ENCODE measurements at regions not wholly inside any gene's neighbourhood (a gene's known extent, or its start where the extent isn't known, plus 50 kb on each side); places are given as distances from the start of the nearest gene placed in this dataset.

GRCh38 chr2:189247276-189247675 is 67.7 kb upstream of the COL5A2 start:
- no peak for ATAC-seq
- H3K4me3 Mint-ChIP-seq: no peak overlapping the region
- H3K4me1 ChIP-seq (ENCODE audit: control insufficient read depth in 2 of 2, insufficient read depth in 2 of 2, low read length in 2 of 2): no peaks in the 10 kb centered on the region
- H3K27ac ChIP-seq (ENCODE audit: low read depth, low read length): no peak overlapping the region
- H3K4me1 Mint-ChIP-seq: peaks cover 0 to 1% (median 0%) of the 10 kb centered on the region in 7 donors
- H3K36me3 ChIP-seq (ENCODE audit: control insufficient read depth in 2 of 3, insufficient read depth in 3 of 3, low read length in 3 of 3): no peaks in the 10 kb centered on the region
- no peaks in the 10 kb centered on the region for H3K27me3 ChIP-seq (ENCODE audit: control insufficient read depth in 2 of 2, insufficient read depth in 2 of 2, low read length in 2 of 2)
- ChIA-PET CTCF (interaction anchor here (0.7 kb wide), 1 partner anchor 1317 kb away, joined by 3 read pairs; no protein-coding TSS in a partner anchor), POLR2A (no interaction called here)
- no peaks in the 10 kb centered on the region for H3K27me3 Mint-ChIP-seq
- DNase-seq: no peak
- H3K27ac Mint-ChIP-seq: peak overlapping the region in 1 of 9 donors; percentile 3
- H3K9me3 Mint-ChIP-seq: peaks cover 0 to 20% (median 15%) of the 10 kb centered on the region in 11 donors
- intact Hi-C loops (cut with micrococcal nuclease): no loop called here
- H3K9me3 ChIP-seq (ENCODE audit: control insufficient read depth in 2 of 3, low read length in 3 of 3): no peaks in the 10 kb centered on the region
- no peak overlapping the region for H3K4me3 ChIP-seq (ENCODE audit: low read length)
- H3K36me3 Mint-ChIP-seq: peaks cover 0 to 18% (median 14%) of the 10 kb centered on the region in 5 donors

- Mint-ChIP-seq H3K27me3 (no peaks in the 10 kb centered on the region), H3K4me3 (no peak overlapping the region)
- no peak for ATAC-seq
These were observed 68.6 kb upstream of the COL5A2 start for GRCh38 chr2:189248141-189248540.

GRCh38 chr2:189249171-189249570 is 69.6 kb upstream of the COL5A2 start:
- Histone ChIP-seq H3K4me1 (ENCODE audit: control insufficient read depth in 2 of 2, insufficient read depth in 2 of 2, low read length in 2 of 2) (no peaks in the 10 kb centered on the region), H3K27ac (ENCODE audit: low read depth, low read length) (no peak overlapping the region), H3K36me3 (ENCODE audit: control insufficient read depth in 2 of 3, insufficient read depth in 3 of 3, low read length in 3 of 3) (no peaks in the 10 kb centered on the region), H3K4me3 (ENCODE audit: low read length) (no peak overlapping the region), H3K9me3 (ENCODE audit: control insufficient read depth in 2 of 3, low read length in 3 of 3) (no peaks in the 10 kb centered on the region), H3K27me3 (ENCODE audit: control insufficient read depth in 2 of 2, insufficient read depth in 2 of 2, low read length in 2 of 2) (no peaks in the 10 kb centered on the region)
- CTCF ChIA-PET: no interaction called here
- ATAC-seq (no peak), DNase-seq (no peak)
- Mint-ChIP-seq H3K4me3 (no peak overlapping the region), H3K36me3 (peaks cover 0 to 7% (median 5%) of the 10 kb centered on the region in 5 donors), H3K27me3 (no peaks in the 10 kb centered on the region), H3K27ac (no peak overlapping the region), H3K4me1 (no peaks in the 10 kb centered on the region), H3K9me3 (peaks cover 0 to 7% (median 4%) of the 10 kb centered on the region in 11 donors)
- POLR2A ChIA-PET: no interaction called here
- intact Hi-C loops (cut with micrococcal nuclease): no loop called here

More at GRCh38 chr2:189248141-189248540, 68.6 kb upstream of the COL5A2 start:
- intact Hi-C loops (cut with micrococcal nuclease): no loop called here
- no peak overlapping the region for H3K27ac ChIP-seq (ENCODE audit: low read depth, low read length)
- no peak overlapping the region for H3K27ac Mint-ChIP-seq
- H3K4me1 ChIP-seq (ENCODE audit: control insufficient read depth in 2 of 2, insufficient read depth in 2 of 2, low read length in 2 of 2): no peaks in the 10 kb centered on the region
- no peaks in the 10 kb centered on the region for H3K9me3 ChIP-seq (ENCODE audit: control insufficient read depth in 2 of 3, low read length in 3 of 3)
- no peak for DNase-seq
- peaks cover 0 to 14% (median 11%) of the 10 kb centered on the region in 5 donors for H3K36me3 Mint-ChIP-seq
- CTCF ChIA-PET: interaction anchor here (0.7 kb wide), 1 partner anchor 1318 kb away, joined by 3 read pairs; no protein-coding TSS in a partner anchor
- POLR2A ChIA-PET: no interaction called here
- H3K4me3 ChIP-seq (ENCODE audit: low read length): no peak overlapping the region
- H3K9me3 Mint-ChIP-seq: peaks cover 0 to 14% (median 11%) of the 10 kb centered on the region in 11 donors
- no peaks in the 10 kb centered on the region for H3K27me3 ChIP-seq (ENCODE audit: control insufficient read depth in 2 of 2, insufficient read depth in 2 of 2, low read length in 2 of 2)
- H3K36me3 ChIP-seq (ENCODE audit: control insufficient read depth in 2 of 3, insufficient read depth in 3 of 3, low read length in 3 of 3): no peaks in the 10 kb centered on the region
- H3K4me1 Mint-ChIP-seq: no peaks in the 10 kb centered on the region

- intact Hi-C loops (cut with micrococcal nuclease): no loop called here
- H3K4me1 Mint-ChIP-seq: no peaks in the 10 kb centered on the region
- H3K4me3 Mint-ChIP-seq: no peak overlapping the region
- no peak overlapping the region for H3K27ac ChIP-seq (ENCODE audit: low read depth, low read length)
- H3K36me3 ChIP-seq (ENCODE audit: control insufficient read depth in 2 of 3, insufficient read depth in 3 of 3, low read length in 3 of 3): no peaks in the 10 kb centered on the region
- POLR2A ChIA-PET: no interaction called here
- H3K27me3 Mint-ChIP-seq: no peaks in the 10 kb centered on the region
- no peak for DNase-seq
- no peaks in the 10 kb centered on the region for H3K4me1 ChIP-seq (ENCODE audit: control insufficient read depth in 2 of 2, insufficient read depth in 2 of 2, low read length in 2 of 2)
- CTCF ChIA-PET: no interaction called here
- H3K27ac Mint-ChIP-seq: no peak overlapping the region
- no peak for ATAC-seq
- H3K4me3 ChIP-seq (ENCODE audit: low read length): no peak overlapping the region
- no peaks in the 10 kb centered on the region for H3K36me3 Mint-ChIP-seq
- H3K9me3 ChIP-seq (ENCODE audit: control insufficient read depth in 2 of 3, low read length in 3 of 3): no peaks in the 10 kb centered on the region
- no peaks in the 10 kb centered on the region for H3K9me3 Mint-ChIP-seq
- no peaks in the 10 kb centered on the region for H3K27me3 ChIP-seq (ENCODE audit: control insufficient read depth in 2 of 2, insufficient read depth in 2 of 2, low read length in 2 of 2)
These were observed 70.3 kb upstream of the COL5A2 start for GRCh38 chr2:189249901-189250300.

GRCh38 chr2:189252991-189253675 is 73.6 kb upstream of the COL5A2 start:
- no peak overlapping the region for H3K27ac Mint-ChIP-seq
- no peak for DNase-seq
- intact Hi-C loops (cut with micrococcal nuclease): no loop called here
- no peaks in the 10 kb centered on the region for H3K9me3 ChIP-seq (ENCODE audit: control insufficient read depth in 2 of 3, low read length in 3 of 3)
- H3K4me3 ChIP-seq (ENCODE audit: low read length): no peak overlapping the region
- H3K4me1 Mint-ChIP-seq: no peaks in the 10 kb centered on the region
- no peak overlapping the region for H3K4me3 Mint-ChIP-seq
- no peak for ATAC-seq
- CTCF ChIA-PET: no interaction called here
- no peaks in the 10 kb centered on the region for H3K27me3 Mint-ChIP-seq
- POLR2A ChIA-PET: no interaction called here
- H3K27me3 ChIP-seq (ENCODE audit: control insufficient read depth in 2 of 2, insufficient read depth in 2 of 2, low read length in 2 of 2): no peaks in the 10 kb centered on the region
- H3K27ac ChIP-seq (ENCODE audit: low read depth, low read length): no peak overlapping the region
- H3K36me3 Mint-ChIP-seq: no peaks in the 10 kb centered on the region
- no peaks in the 10 kb centered on the region for H3K4me1 ChIP-seq (ENCODE audit: control insufficient read depth in 2 of 2, insufficient read depth in 2 of 2, low read length in 2 of 2)
- H3K9me3 Mint-ChIP-seq: no peaks in the 10 kb centered on the region
- H3K36me3 ChIP-seq (ENCODE audit: control insufficient read depth in 2 of 3, insufficient read depth in 3 of 3, low read length in 3 of 3): no peaks in the 10 kb centered on the region

GRCh38 chr2:189253836-189254235 is 74.3 kb upstream of the COL5A2 start:
- H3K4me1 ChIP-seq (ENCODE audit: control insufficient read depth in 2 of 2, insufficient read depth in 2 of 2, low read length in 2 of 2): no peaks in the 10 kb centered on the region
- no peak for DNase-seq
- H3K27me3 Mint-ChIP-seq: no peaks in the 10 kb centered on the region
- H3K4me3 ChIP-seq (ENCODE audit: low read length): no peak overlapping the region
- H3K4me1 Mint-ChIP-seq: no peaks in the 10 kb centered on the region
- intact Hi-C loops (cut with micrococcal nuclease): no loop called here
- H3K9me3 ChIP-seq (ENCODE audit: control insufficient read depth in 2 of 3, low read length in 3 of 3): no peaks in the 10 kb centered on the region
- ChIA-PET CTCF (no interaction called here), POLR2A (no interaction called here)
- H3K9me3 Mint-ChIP-seq: no peaks in the 10 kb centered on the region
- H3K27ac ChIP-seq (ENCODE audit: low read depth, low read length): no peak overlapping the region
- no peaks in the 10 kb centered on the region for H3K27me3 ChIP-seq (ENCODE audit: control insufficient read depth in 2 of 2, insufficient read depth in 2 of 2, low read length in 2 of 2)
- H3K4me3 Mint-ChIP-seq: no peak overlapping the region
- no peaks in the 10 kb centered on the region for H3K36me3 ChIP-seq (ENCODE audit: control insufficient read depth in 2 of 3, insufficient read depth in 3 of 3, low read length in 3 of 3)
- H3K27ac Mint-ChIP-seq: peak overlapping the region in 1 of 9 donors; percentile 8
- ATAC-seq: no peak
- no peaks in the 10 kb centered on the region for H3K36me3 Mint-ChIP-seq

GRCh38 chr2:189254268-189254883 is 74.8 kb upstream of the COL5A2 start:
- no peaks in the 10 kb centered on the region for H3K27me3 ChIP-seq (ENCODE audit: control insufficient read depth in 2 of 2, insufficient read depth in 2 of 2, low read length in 2 of 2)
- intact Hi-C loops (cut with micrococcal nuclease): no loop called here
- POLR2A ChIA-PET: no interaction called here
- Mint-ChIP-seq H3K4me1 (no peaks in the 10 kb centered on the region), H3K9me3 (no peaks in the 10 kb centered on the region), H3K27me3 (no peaks in the 10 kb centered on the region), H3K27ac (peak overlapping the region in 1 of 9 donors; percentile 8), H3K4me3 (no peak overlapping the region), H3K36me3 (no peaks in the 10 kb centered on the region)
- ATAC-seq: no peak
- H3K9me3 ChIP-seq (ENCODE audit: control insufficient read depth in 2 of 3, low read length in 3 of 3): no peaks in the 10 kb centered on the region
- H3K27ac ChIP-seq (ENCODE audit: low read depth, low read length): no peak overlapping the region
- H3K36me3 ChIP-seq (ENCODE audit: control insufficient read depth in 2 of 3, insufficient read depth in 3 of 3, low read length in 3 of 3): no peaks in the 10 kb centered on the region
- CTCF ChIA-PET: no interaction called here
- DNase-seq: no peak
- H3K4me1 ChIP-seq (ENCODE audit: control insufficient read depth in 2 of 2, insufficient read depth in 2 of 2, low read length in 2 of 2): no peaks in the 10 kb centered on the region
- H3K4me3 ChIP-seq (ENCODE audit: low read length): no peak overlapping the region

Measured in naive thymus-derived CD4-positive, alpha-beta T cell (primary cell).